A673 (cell line): ENCODE measurements at regions not wholly inside any gene's neighbourhood (a gene's known extent, or its start where the extent isn't known, plus 50 kb on each side); places are given as distances from the start of the nearest gene placed in this dataset.

ENCODE experiments used
- CTCF ChIP-seq: fragments of 300-800, 200-600 bp; sonication (generic); conservative IDR thresholded peaks from 2 replicates; pipeline ENCODE4 v1.5.1; 2017; ENCODE audit warnings: low read depth, mild to moderate bottlenecking, antibody characterized with exemption, low read length, moderate library complexity, mixed read lengths
- EZH2 ChIP-seq: fragments of 200-600 bp; sonication (generic); IDR thresholded peaks from 2 replicates; pipeline ENCODE4 v1.6.1; 2017; ENCODE audit warnings: borderline replicate concordance, low read depth, mild to moderate bottlenecking, mixed read lengths, antibody characterized with exemption, low read length; ENCODE audit not compliant: poor library complexity, severe bottlenecking

- no peak for TF ChIP-seq CTCF
- TF ChIP-seq EZH2: no peak
These were observed 962.9 kb downstream of the BRD1 start for GRCh38 chr22:48864748-48865147.
